GM18505 (cell line): ENCODE measurements at regions not wholly inside any gene's neighbourhood (a gene's known extent, or its start where the extent isn't known, plus 50 kb on each side); places are given as distances from the start of the nearest gene placed in this dataset.

Source experiments
- ATAC-seq: cut with Tn5 transposase; IDR thresholded peaks from one replicate; pipeline ENCODE4 v1.9.1; 2021; ENCODE audit not compliant: unreplicated experiment
- POLR2A ChIP-seq: IDR thresholded peaks from 4 replicates; pipeline ENCODE4 v1.6.1; 2011; ENCODE audit warnings: borderline replicate concordance; ENCODE audit not compliant: insufficient read depth, insufficient read length; ENCODE audit errors: extremely low read depth

DNA sequence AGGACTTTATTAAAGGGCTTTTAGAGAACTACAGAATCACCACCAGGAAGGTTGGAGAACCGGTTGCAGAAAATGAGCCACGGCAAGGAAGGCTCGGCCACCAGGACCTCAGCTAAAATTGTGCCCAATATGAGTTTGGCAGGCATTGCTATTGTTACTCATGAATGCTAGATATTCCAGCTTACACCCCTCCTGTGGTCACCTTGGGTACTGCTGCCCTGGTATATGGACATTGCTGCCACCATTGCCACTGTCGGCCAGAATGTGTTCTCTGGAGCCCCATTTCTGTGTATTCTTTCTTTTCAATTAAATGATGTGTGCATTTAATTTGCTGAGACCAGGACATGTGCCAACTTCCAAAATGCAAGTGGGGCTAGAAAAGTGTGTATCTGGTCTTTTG is 626.7 kb upstream of the BOD1L1 start:
- no peak for ATAC-seq
- no peak for TF ChIP-seq POLR2A

DNA sequence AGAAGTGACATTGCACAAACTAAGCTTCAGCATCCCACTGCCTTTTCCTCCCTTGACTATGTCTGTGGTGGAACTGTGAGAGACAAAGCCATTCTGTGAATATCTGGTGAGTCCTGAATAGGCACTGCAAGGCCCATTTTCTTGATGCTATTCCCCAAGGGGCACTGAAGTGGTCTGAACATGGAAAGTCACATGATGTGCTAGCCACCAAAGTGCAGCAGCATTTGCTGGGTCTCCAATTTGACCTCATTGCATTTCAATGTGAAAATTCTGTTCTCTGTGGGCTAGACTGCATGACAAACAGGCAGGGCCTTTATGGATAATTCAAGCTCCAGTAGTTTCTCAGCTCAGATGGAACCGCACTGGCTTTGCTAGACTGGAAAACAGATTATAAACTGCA is 627.4 kb upstream of the BOD1L1 start:
- ATAC-seq: no peak
- TF ChIP-seq POLR2A: no peak

- ATAC-seq: no peak
- no peak for TF ChIP-seq POLR2A
These were observed 630.4 kb upstream of the BOD1L1 start for GRCh38 chr4:14257903-14258302.

DNA sequence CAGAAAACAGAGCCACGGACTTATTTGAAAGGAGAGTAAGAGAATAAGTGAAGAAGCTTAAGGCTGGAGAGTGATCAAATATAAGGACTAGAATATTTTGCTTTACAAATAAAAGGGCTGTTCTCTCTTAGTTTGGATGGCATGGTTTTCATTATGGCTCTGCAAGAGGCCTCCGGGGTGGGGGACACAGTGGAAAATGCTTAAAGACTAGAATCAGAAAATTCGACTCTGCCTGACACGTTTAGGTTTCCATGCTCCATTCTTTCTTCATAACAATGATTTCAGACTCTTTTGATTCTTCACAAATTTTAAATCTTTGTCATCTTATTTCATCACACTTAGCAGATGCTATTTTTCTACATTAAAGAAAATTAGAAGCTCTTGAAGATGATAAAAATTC is 632.4 kb upstream of the BOD1L1 start:
- ATAC-seq: no peak
- TF ChIP-seq POLR2A: no peak

DNA sequence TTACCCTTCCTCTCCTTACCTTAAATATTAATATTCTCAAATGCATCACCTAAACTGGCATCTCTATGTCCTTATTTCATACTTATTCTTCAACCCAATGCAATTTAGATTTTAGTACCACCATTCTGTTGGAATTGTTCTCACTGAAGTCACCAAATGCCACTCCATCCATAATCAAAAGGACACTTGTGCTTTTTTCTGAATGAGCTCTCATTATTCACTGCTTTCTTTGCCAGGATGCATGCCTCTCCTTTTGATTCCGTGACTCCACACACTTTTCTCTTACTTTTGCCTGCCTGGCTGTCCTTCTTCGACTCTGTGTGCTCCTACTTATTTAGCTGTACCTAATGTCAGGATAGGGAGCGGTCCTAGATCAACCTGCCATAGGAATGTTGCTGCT is 633.1 kb upstream of the BOD1L1 start:
- no peak for ATAC-seq
- no peak for TF ChIP-seq POLR2A

GRCh38 chr4:14262221-14262620 is 634.7 kb upstream of the BOD1L1 start:
- TF ChIP-seq POLR2A: no peak
- ATAC-seq: no peak

DNA sequence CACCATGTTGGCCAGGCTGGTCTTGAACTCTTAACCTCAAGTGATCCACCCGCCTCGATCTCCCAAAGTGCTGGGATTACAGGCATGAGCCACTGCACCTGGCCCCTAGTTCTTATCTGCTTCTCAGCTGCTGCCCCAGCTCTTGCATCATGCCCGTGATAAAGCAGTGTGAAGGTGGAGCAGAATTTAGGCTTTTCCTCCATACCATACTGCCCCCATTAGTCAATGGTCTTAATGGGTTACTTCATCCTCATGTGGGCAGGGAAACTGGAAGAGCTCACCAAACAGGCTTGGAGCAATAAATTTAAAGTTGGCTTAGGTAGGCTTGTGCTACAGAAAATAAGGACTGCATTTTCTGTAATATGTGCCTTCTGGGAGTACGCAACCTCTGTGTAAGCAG is 636.9 kb upstream of the BOD1L1 start:
- TF ChIP-seq POLR2A: no peak
- ATAC-seq: no peak

GRCh38 chr4:14265651-14266050 is 638.1 kb upstream of the BOD1L1 start:
- no peak for ATAC-seq
- TF ChIP-seq POLR2A: no peak

DNA sequence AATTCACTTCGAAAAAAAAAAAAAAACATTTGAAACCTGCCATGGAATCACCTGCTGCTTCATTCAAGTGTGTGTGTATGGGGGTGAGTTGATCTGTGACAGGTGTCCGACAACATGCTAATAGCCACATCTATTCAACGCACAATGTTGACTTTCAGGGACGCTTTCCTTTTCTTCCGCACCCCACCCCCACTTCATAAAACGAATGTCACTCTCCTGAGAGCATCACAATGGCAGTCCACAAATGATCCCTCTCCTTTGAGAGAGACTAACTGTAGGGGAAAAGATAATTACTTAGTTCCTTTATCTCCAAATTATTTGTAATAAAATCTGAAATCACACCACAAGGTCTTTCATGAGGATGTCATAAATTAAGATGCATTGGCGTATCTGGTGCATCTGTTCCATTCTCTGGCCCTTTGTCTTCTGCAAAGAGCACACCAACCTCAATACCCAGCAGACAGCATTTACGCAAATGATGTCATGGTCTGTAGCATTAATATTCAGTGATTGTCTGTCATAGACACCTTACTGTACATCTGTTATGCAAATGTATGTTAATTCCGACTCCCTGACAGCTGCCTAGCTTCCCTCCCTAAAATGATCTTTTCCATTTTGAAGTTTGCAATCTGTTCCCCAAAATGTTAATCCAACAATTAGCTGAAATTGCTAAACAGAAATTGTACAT is 640.0 kb upstream of the BOD1L1 start:
- TF ChIP-seq POLR2A: no peak
- ATAC-seq: no peak

DNA sequence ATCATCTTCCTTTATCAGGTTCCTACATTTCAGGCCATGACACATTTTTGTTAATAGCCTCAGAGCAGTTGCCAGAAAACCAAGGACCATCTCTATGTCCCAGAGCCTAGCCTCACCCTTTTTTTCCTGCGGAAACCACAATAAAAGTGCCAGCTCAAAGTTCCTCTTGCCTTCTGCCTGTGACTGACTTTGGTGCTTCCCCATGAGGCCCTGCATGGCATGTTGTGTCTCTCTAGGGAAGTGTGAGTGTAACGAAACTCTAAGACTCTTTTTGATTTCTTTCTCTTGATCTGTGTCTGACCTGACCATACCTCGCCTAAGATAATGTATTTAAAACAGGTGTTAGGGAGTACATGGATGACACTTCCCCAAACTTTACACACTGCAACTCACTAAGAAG is 642.3 kb upstream of the BOD1L1 start:
- no peak for TF ChIP-seq POLR2A
- ATAC-seq: peak; percentile 85

- no peak for TF ChIP-seq POLR2A
- no peak for ATAC-seq
These were observed 644.7 kb upstream of the BOD1L1 start for GRCh38 chr4:14272206-14272605.

- no peak for ATAC-seq
- TF ChIP-seq POLR2A: no peak
These were observed 650.0 kb upstream of the BOD1L1 start for GRCh38 chr4:14277505-14277904.

GRCh38 chr4:14280567-14280966 is 653.0 kb upstream of the BOD1L1 start:
- TF ChIP-seq POLR2A: no peak
- ATAC-seq: no peak

DNA sequence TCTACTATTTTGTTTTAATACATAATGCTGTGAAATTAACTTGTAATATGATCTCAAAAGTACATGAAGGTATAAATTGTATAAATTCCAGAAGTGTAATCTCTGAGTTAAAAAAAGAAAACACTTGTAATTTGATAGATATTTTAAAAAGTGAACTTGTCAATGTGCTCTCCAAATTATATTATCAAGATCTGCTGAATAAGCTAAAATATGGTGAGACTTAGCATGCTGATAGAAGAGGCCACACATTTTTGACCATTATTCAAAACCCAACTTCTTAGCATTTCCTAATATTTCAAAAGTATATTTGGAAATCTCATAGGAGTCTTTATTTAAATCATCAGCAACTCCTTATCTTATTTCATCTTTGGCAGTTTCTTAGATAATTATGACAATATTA is 657.1 kb upstream of the BOD1L1 start:
- ATAC-seq: no peak
- TF ChIP-seq POLR2A: no peak

DNA sequence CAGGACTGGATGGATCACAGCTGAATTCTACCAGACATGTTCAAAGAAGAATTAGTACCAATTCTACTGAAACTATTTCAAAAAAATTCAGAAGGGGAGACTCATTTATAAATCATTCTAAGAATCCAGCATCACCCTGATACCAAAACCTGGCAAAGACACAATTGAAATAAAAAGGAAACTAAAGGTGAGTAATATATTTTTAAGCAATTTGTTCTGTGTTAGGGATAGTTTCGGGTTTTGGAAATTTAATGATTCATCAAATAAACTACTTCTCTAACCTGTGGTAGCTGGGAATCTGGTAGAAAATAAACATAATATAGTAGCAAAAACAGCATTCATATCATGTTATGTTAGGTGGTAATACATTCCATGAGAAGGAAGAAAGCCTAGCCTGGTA is 662.2 kb upstream of the BOD1L1 start:
- ATAC-seq: no peak
- no peak for TF ChIP-seq POLR2A
